Lower leg skin (tissue), 3 donors: ENCODE measurements at regions not wholly inside any gene's neighbourhood (a gene's known extent, or its start where the extent isn't known, plus 50 kb on each side); places are given as distances from the start of the nearest gene placed in this dataset.

Experiments used
- CTCF ChIP-seq, 3 donors: fragments of 450-650 bp; IDR thresholded peaks; one replicate each; pipeline ENCODE4 v1.5.1; 2016; ENCODE audit warnings: antibody characterized with exemption in 3 of 3, mild to moderate bottlenecking in 3 of 3, moderate library complexity in 2 of 3
- POLR2A ChIP-seq, 2 donors: fragments of 450-650 bp; IDR thresholded peaks; one replicate each; pipeline ENCODE4 v1.6.1; 2016 to 2017; ENCODE audit warnings: antibody characterized with exemption in 2 of 2, mild to moderate bottlenecking in 1 of 2, moderate library complexity in 1 of 2

- TF ChIP-seq CTCF (IDR thresholded peaks at IDR 0.05) (no peak), POLR2A (IDR thresholded peaks at IDR 0.05) (no peak)
These were observed 1322.0 kb upstream of the CELF4 start for GRCh38 chr18:38887671-38888020.
